GM12878 (cell line): ENCODE measurements at regions not wholly inside any gene's neighbourhood (a gene's known extent, or its start where the extent isn't known, plus 50 kb on each side); places are given as distances from the start of the nearest gene placed in this dataset.

Experiments used
- ATAC-seq: fragments of 200-7000 bp; cut with Tn5 transposase; 3 replicates; pipeline ENCODE4 v1.9.1; 2020; ENCODE audit warnings: mild to moderate bottlenecking, moderate library complexity
- BruUV-seq: library from RNA; stranded (reverse); fragments of 400-500 nt; replicated peaks from 2 replicates; lab custom pipeline; 2021; lab: Mats Ljungman, UMichigan
- CTCF ChIA-PET: fragments of 300-600 bp; sonication (Branson Sonifier 250); formaldehyde crosslinking; extraction: SDS; loops from one replicate; lab custom pipeline; 2021; ENCODE audit warnings: inconsistent platforms; lab: Yijun Ruan, JAX
- POLR2A ChIA-PET: fragments of 350-600 bp; formaldehyde crosslinking; extraction: SDS; loops from one replicate; lab custom pipeline; 2021; ENCODE audit warnings: inconsistent platforms; lab: Charles Lee
- RAD21 ChIA-PET: fragments of 300-600 bp; sonication (Branson Sonifier 250); formaldehyde crosslinking; loops from one replicate; lab custom pipeline; 2023; ENCODE audit warnings: antibody characterized with exemption; ENCODE audit not compliant: unreplicated experiment; lab: Charles Lee
- SMC1A ChIA-PET: fragments of 300-600 bp; sonication (Branson Sonifier 250); formaldehyde crosslinking; loops from one replicate; lab custom pipeline; 2023; ENCODE audit not compliant: unreplicated experiment, uncharacterized antibody; lab: Charles Lee
- DNase-seq: peaks from one replicate; pipeline ENCODE4 v3.0.0-alpha.2; 2011; ENCODE audit warnings: low read depth, low spot score
- FAIRE-seq: peaks from 3 replicates; lab custom pipeline; 2011; peaks lifted over from hg19 to GRCh38; lab: Jason Lieb, UNC
- H2AFZ ChIP-seq: 2 replicates; pipeline ENCODE4 v1.6.0; 2011; ENCODE audit warnings: low read depth, low read length, control low read depth; ENCODE audit not compliant: control insufficient read depth
- H3K27ac ChIP-seq: 2 replicates; pipeline ENCODE4 v1.5.1; 2011; ENCODE audit warnings: control low read depth; ENCODE audit not compliant: control insufficient read depth, insufficient read depth
- H3K27me3 ChIP-seq, 2 experiments: replicated peaks in 1 of 2; 2 replicates each; pipeline versions ENCODE4 v1.6.0 to v1.6.1; 2011; ENCODE audit warnings: low read length in 1 of 2; ENCODE audit not compliant: control insufficient read depth in 2 of 2, insufficient read depth in 2 of 2
- H3K36me3 ChIP-seq, 2 experiments: 2 replicates each; pipeline ENCODE4 v1.5.1; 2011; ENCODE audit warnings: low read length in 1 of 2; ENCODE audit not compliant: control insufficient read depth in 2 of 2, insufficient read depth in 2 of 2
- H3K4me1 ChIP-seq: 2 replicates; pipeline ENCODE4 v1.6.1; 2011; ENCODE audit warnings: mild to moderate bottlenecking, low read length, moderate library complexity, mixed read lengths; ENCODE audit not compliant: control insufficient read depth, insufficient read depth
- H3K4me2 ChIP-seq: 2 replicates; pipeline ENCODE4 v1.6.0; 2011; ENCODE audit warnings: control low read depth; ENCODE audit not compliant: control insufficient read depth, insufficient read depth
- H3K4me3 ChIP-seq: fragments of 200-600 bp; sonication (generic); 2 replicates; pipeline ENCODE4 v1.5.1; 2016
- H3K79me2 ChIP-seq: 2 replicates; pipeline ENCODE4 v1.6.0; 2011; ENCODE audit warnings: low read length; ENCODE audit not compliant: control insufficient read depth, insufficient read depth
- H3K9ac ChIP-seq: 2 replicates; pipeline ENCODE4 v1.8.0; 2011; ENCODE audit warnings: low read length, control low read depth, mixed read lengths; ENCODE audit not compliant: control insufficient read depth, insufficient read depth
- H3K9me3 ChIP-seq: replicated peaks from 3 replicates; pipeline ENCODE4 v1.5.1; 2011; ENCODE audit warnings: mild to moderate bottlenecking, low read length; ENCODE audit not compliant: control insufficient read depth, insufficient read depth
- H4K20me1 ChIP-seq: 2 replicates; pipeline ENCODE4 v1.6.0; 2011; ENCODE audit not compliant: control insufficient read depth, insufficient read depth
- CTCF ChIP-seq, 3 experiments: IDR thresholded peaks in 2 of 3; conservative IDR thresholded peaks in 1 of 3; 2 replicates each; pipeline ENCODE4 v1.5.1; 2011; ENCODE audit warnings: low read depth in 3 of 3, low read length in 3 of 3, mild to moderate bottlenecking in 3 of 3, control low read depth in 2 of 3, moderate library complexity in 2 of 3, inconsistent platforms in 1 of 3, mixed read lengths in 1 of 3; ENCODE audit not compliant: control insufficient read depth in 2 of 3, insufficient read depth in 1 of 3; ENCODE audit errors: extremely low read depth in 1 of 3
- GABPA ChIP-seq: IDR thresholded peaks from 2 replicates; pipeline ENCODE4 v1.6.1; 2014; ENCODE audit warnings: antibody characterized with exemption, low read depth, mild to moderate bottlenecking, inconsistent platforms
- TCF12 ChIP-seq: IDR thresholded peaks from 2 replicates; pipeline ENCODE4 v1.6.1; 2011; ENCODE audit warnings: low read depth, mild to moderate bottlenecking, low read length
- WRNIP1 ChIP-seq: IDR thresholded peaks from 2 replicates; pipeline ENCODE4 v1.6.1; 2011; ENCODE audit warnings: low read depth, low read length, improper control_type of control experiment, borderline replicate concordance
- ZNF207 ChIP-seq: fragments of 450-650 bp; IDR thresholded peaks from 2 replicates; pipeline ENCODE4 v1.6.1; 2014; ENCODE audit warnings: antibody characterized with exemption, mild to moderate bottlenecking, borderline replicate concordance
- WGBS: methylation state at CpG from one replicate; pipeline ENCODE4 v1.1.6; 2016; ENCODE audit warnings: low lambda C conversion rate; ENCODE audit not compliant: insufficient replicate concordance, insufficient coverage; ENCODE audit errors: missing lambda C conversion rate; 5-methylcytosine and 5-hydroxymethylcytosine counted together
- in situ Hi-C: fragments of 300-500 bp; cut with MboI; formaldehyde crosslinking; loops from 9 replicates; pipeline ENCODE4 v1.14.3; 2018; ENCODE audit warnings: mixed read lengths
- intact Hi-C: fragments of 100-400 bp; cut with micrococcal nuclease; formaldehyde crosslinking; loops from one replicate; pipeline ENCODE4 v1.14.2; 2022; ENCODE audit not compliant: unreplicated experiment

GRCh38 chr11:106276859-106277436 lies 199.5 kb downstream of the AASDHPPT start:
- BruUV-seq, result no TSS peak
- H3K36me3 ChIP-seq, result no peaks in the 10 kb centered on the region
- no peak overlapping the region for H3K4me2 ChIP-seq
- no peaks in the 10 kb centered on the region for H3K79me2 ChIP-seq
- ChIA-PET CTCF (interaction anchor here (0.6 to 1.6 kb wide), 7 partner anchors 18 to 763 kb away, joined by 3 to 4 read pairs (median 3); no protein-coding TSS in a partner anchor), RAD21 (interaction anchor here (0.9 to 2.1 kb wide), 2 partner anchors 81 to 121 kb away, joined by 3 to 7 read pairs; no protein-coding TSS in a partner anchor), SMC1A (interaction anchor here (0.7 to 1.3 kb wide), 2 partner anchors 17 to 210 kb away, joined by 3 to 5 read pairs; no protein-coding TSS in a partner anchor), POLR2A (no interaction called here)
- H3K4me1 ChIP-seq, result no peaks in the 10 kb centered on the region
- no peak overlapping the region for H3K4me3 ChIP-seq
- no peak overlapping the region for H3K27ac ChIP-seq
- H2AFZ ChIP-seq, result no peak overlapping the region
- intact Hi-C loops (no loop called here), in situ Hi-C loops (no loop called here)
- H3K9me3 ChIP-seq, result no peaks in the 10 kb centered on the region
- no peaks in the 10 kb centered on the region for H4K20me1 ChIP-seq
- 0% methylated on average over 2 of the region's 2 CpGs for WGBS
- H3K9ac ChIP-seq, result no peak overlapping the region
- TF ChIP-seq CTCF (IDR thresholded peaks at IDR 0.05 in 2 of 3, conservative IDR thresholded peaks at IDR 0.05 in 1 of 3; ENCODE audit: control insufficient read depth in 2 of 3, extremely low read depth in 1 of 3, insufficient read depth in 1 of 3, low read depth in 3 of 3, low read length in 3 of 3) (peak in 2 of 3 experiments; percentile 13 to 28; a peak in 1 of 6 replicates), ZNF207 (no peak), GABPA (no peak), WRNIP1 (no peak), TCF12 (no peak)
- ATAC-seq (peak; percentile 84), FAIRE-seq (no peak), DNase-seq (no peak)
- H3K27me3 ChIP-seq, result no peaks in the 10 kb centered on the region
